Thoracic aorta (tissue), 2 donors: ENCODE measurements at regions not wholly inside any gene's neighbourhood (a gene's known extent, or its start where the extent isn't known, plus 50 kb on each side); places are given as distances from the start of the nearest gene placed in this dataset.
"Not testable (repeated sequence)": the region's sequence is repeated elsewhere in the genome, so short reads cannot be mapped to it uniquely, and the experiment has no call there.

Experiments
- ATAC-seq: fragments of 150-250 bp; one replicate; pipeline ENCODE4 v1.8.0; 2017; ENCODE audit warnings: low read depth; ENCODE audit not compliant: insufficient number of reproducible peaks, low FRiP score
- DNase-seq: peaks from one replicate; pipeline ENCODE4 v3.0.0-alpha.2; 2020; ENCODE audit warnings: low spot score
- H3K27ac ChIP-seq, 2 donors: fragments of 200-600 bp; sonication (generic); 1 replicate in 1 of 2; 2 replicates in 1 of 2; pipeline ENCODE4 v1.5.1; 2016; ENCODE audit warnings: mild to moderate bottlenecking in 2 of 2, moderate library complexity in 2 of 2
- H3K27me3 ChIP-seq: fragments of 200-600 bp; sonication (generic); replicated peaks from 2 replicates; pipeline ENCODE4 v1.6.0; 2016; ENCODE audit warnings: mild to moderate bottlenecking; ENCODE audit not compliant: insufficient read depth
- H3K36me3 ChIP-seq: fragments of 200-600 bp; sonication (generic); one replicate; pipeline ENCODE4 v1.5.1; 2016
- H3K4me1 ChIP-seq, 2 donors: fragments of 200-600 bp; sonication (generic); 1 replicate in 1 of 2; 2 replicates in 1 of 2; pipeline versions ENCODE4 v1.5.1 to v1.6.0; 2016; ENCODE audit warnings: low read depth in 2 of 2, mild to moderate bottlenecking in 1 of 2; ENCODE audit not compliant: control insufficient read depth in 1 of 2
- H3K4me3 ChIP-seq: fragments of 200-600 bp; sonication (generic); 2 replicates; pipeline ENCODE4 v1.5.1; 2016; ENCODE audit warnings: mild to moderate bottlenecking
- H3K9me3 ChIP-seq: fragments of 200-600 bp; sonication (generic); 2 replicates; pipeline ENCODE4 v1.5.1; 2016
- CTCF ChIP-seq: fragments of 200-600 bp; sonication (generic); IDR thresholded peaks from one replicate; pipeline ENCODE4 v1.5.1; 2019; ENCODE audit warnings: antibody characterized with exemption

DNA sequence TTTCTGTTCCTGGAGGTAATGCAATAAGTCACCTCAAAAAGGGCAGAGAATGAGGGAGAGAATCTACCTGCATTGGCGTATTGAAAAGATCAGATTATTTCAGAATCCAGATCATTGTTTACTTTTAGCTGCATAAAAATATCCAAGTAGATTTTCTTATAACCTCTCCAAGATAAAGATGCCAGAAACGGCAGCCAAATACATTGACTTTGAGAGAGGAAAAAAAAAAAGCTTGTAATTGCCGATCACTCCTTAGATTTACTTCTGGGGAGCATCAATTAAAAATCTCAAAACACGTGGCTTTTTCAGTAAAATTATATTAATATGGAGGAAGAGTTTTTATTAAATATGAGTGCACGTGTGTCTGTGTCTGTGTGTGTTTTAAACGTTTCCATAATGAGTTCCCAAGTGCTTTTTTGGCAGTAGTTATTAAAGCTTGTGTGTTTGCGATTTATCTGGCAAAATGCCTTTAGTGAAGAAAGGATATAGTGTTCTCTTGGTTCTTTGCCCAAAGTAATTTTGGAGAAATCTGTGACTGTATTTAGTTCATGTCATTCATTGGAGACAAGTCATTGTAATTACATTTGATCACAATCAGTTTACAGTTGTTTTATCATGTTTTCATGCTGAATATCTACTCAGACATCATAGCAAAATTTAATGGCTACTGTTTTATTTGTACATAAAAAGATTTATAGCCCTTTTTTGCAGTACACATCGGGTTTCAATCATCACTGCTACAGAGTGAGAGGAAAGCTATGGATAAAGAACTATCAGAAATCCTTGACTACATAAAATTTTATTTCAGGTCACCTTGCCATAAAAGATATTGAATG is 176.1 kb downstream of the TM9SF2 start:
- no peak for ATAC-seq
- H3K36me3 ChIP-seq, result no peaks in the 10 kb centered on the region
- TF ChIP-seq CTCF, result no peak

DNA sequence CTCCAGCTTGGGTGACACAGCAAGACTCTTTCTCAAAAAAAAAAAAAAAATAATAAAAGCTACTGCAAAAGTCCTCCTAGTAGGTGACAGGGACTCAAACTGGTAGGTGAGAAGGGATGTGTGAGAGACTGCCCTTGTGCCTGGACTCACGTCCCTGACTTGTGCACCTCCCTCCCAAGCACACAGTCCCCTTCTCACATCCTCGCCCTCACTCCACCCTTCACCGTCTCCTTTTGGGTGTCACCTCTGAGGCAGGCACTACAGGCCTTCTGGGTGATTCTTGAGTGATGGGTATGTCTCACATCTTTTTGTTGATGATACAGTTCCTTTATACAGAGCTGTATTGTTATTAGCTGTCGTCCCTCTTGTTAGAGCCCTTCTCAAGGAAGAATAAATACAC is 170.5 kb downstream of the TM9SF2 start:
- DNase-seq (no peak), ATAC-seq (no peak)
- Histone ChIP-seq H3K9me3 (no peaks in the 10 kb centered on the region), H3K4me3 (no peak overlapping the region), H3K27me3 (no peaks in the 10 kb centered on the region), H3K27ac (no peak overlapping the region), H3K36me3 (no peaks in the 10 kb centered on the region), H3K4me1 (peaks cover 0 to 1% of the 10 kb centered on the region in 2 donors)
- no peak for TF ChIP-seq CTCF

More for the DNA sequence above, 176.1 kb downstream of the TM9SF2 start:
- no peaks in the 10 kb centered on the region for H3K27me3 ChIP-seq
- H3K4me3 ChIP-seq, result no peak overlapping the region
- H3K9me3 ChIP-seq, result no peaks in the 10 kb centered on the region
- no peak overlapping the region for H3K27ac ChIP-seq
- H3K4me1 ChIP-seq, result peaks cover 0 to 5% of the 10 kb centered on the region in 2 donors
- DNase-seq, result no peak

DNA sequence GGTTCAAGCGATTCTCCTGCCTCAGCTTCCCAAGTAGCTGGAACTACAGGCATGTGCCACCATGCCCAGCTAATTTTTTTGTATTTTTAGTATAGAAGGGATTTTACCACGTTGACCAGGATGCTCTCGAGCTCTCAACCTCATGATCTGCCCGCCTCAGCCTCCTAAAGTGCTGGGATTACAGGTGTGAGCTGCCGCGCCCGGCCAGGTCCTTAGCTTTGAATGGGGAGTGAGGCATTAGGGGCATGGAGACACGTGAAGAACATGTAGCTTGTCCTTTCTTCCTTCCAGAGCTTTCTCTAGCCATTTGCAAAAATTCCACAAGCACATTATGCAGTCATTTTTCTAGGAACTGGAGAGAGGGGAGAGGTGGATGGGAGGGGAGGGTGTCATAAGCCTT is 167.8 kb downstream of the TM9SF2 start:
- not testable (repeated sequence) for H3K4me1 ChIP-seq, DNase-seq, H3K36me3 ChIP-seq, H3K4me3 ChIP-seq, H3K27me3 ChIP-seq, ATAC-seq, H3K9me3 ChIP-seq, H3K27ac ChIP-seq

DNA sequence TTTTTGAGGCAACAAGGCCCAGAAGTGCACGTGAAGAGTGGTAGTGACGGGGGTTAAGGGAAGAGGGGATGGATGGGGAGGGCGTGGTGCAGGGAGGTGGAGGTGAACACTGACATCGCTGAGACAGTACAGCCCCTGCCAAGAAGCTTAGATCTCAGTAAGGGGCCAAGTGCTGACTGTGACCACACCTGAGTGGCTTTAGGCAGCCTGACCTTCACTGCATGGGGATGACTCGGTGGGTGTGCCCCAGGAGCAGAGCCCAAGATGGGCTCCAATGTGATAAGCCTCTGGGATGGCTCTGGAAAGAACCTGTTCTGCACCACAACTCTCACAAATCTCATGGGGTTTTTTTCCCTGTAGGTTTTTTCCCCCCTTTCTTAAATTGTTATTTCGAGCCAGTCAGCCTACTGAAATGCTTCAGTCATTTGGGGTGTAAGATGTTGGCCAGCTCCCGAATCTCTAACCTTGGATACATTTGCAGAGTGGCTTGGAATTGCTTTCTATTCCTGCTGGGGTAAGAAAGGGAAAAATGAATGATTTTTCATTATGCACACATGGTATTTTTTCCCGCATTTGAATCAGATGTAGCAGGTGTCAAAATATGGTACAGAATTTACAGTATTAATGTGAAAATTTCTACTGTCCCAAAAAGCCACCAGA is 165.0 kb downstream of the TM9SF2 start:
- H3K27me3 ChIP-seq, result no peaks in the 10 kb centered on the region
- H3K4me1 ChIP-seq, result no peaks in the 10 kb centered on the region
- no peak overlapping the region for H3K4me3 ChIP-seq
- no peaks in the 10 kb centered on the region for H3K36me3 ChIP-seq
- TF ChIP-seq CTCF, result no peak
- no peak for DNase-seq
- H3K9me3 ChIP-seq, result no peaks in the 10 kb centered on the region
- ATAC-seq, result no peak
- no peak overlapping the region for H3K27ac ChIP-seq

GRCh38 chr13:99665711-99666110 is 164.4 kb downstream of the TM9SF2 start:
- Histone ChIP-seq H3K27ac (no peak overlapping the region), H3K36me3 (no peaks in the 10 kb centered on the region), H3K4me1 (no peaks in the 10 kb centered on the region), H3K27me3 (no peaks in the 10 kb centered on the region), H3K4me3 (no peak overlapping the region), H3K9me3 (no peaks in the 10 kb centered on the region)
- ATAC-seq (no peak), DNase-seq (no peak)
- TF ChIP-seq CTCF, result no peak
